ENCODE measurements at regions not wholly inside any gene's neighbourhood (a gene's known extent, or its start where the extent isn't known, plus 50 kb on each side); places are given as distances from the start of the nearest gene placed in this dataset.
"Not testable (repeated sequence)": the region's sequence is repeated elsewhere in the genome, so short reads cannot be mapped to it uniquely, and the experiment has no call there.

GRCh38 chr20:30297878-30298595 lies 959.4 kb upstream of the DEFB115 start:
- peaks cover 22% of the 10 kb centered on the region for H3K27me3 ChIP-seq (ENCODE audit: insufficient read depth, low read length)
- H3K9ac ChIP-seq (ENCODE audit: low read depth, low read length); H3K27ac ChIP-seq (ENCODE audit: low read length); H3K9me3 ChIP-seq (ENCODE audit: insufficient read depth, low read depth, low read length); H3K4me3 ChIP-seq (ENCODE audit: low read length); H3K36me3 ChIP-seq (ENCODE audit: insufficient read depth, low read depth, low read length); H3K4me1 ChIP-seq (ENCODE audit: insufficient read depth, low read length): not testable (repeated sequence)

GRCh38 chr20:30300220-30300642 lies 957.2 kb upstream of the DEFB115 start:
- not testable (repeated sequence) for H3K9ac ChIP-seq (ENCODE audit: low read depth, low read length); H3K4me1 ChIP-seq (ENCODE audit: insufficient read depth, low read length)
- H3K4me3 ChIP-seq (ENCODE audit: low read length) = peak overlapping the region; percentile 49; the same call in 1 of the 2 replicates

GRCh38 chr20:30302786-30303185 lies 954.7 kb upstream of the DEFB115 start:
- H3K4me3 ChIP-seq (ENCODE audit: low read length); H3K9me3 ChIP-seq (ENCODE audit: insufficient read depth, low read depth, low read length); H3K4me1 ChIP-seq (ENCODE audit: insufficient read depth, low read length); H3K27ac ChIP-seq (ENCODE audit: low read length); H3K36me3 ChIP-seq (ENCODE audit: insufficient read depth, low read depth, low read length); H3K9ac ChIP-seq (ENCODE audit: low read depth, low read length): not testable (repeated sequence)
- H3K27me3 ChIP-seq (ENCODE audit: insufficient read depth, low read length) = peaks cover 22% of the 10 kb centered on the region

More at GRCh38 chr20:30300220-30300642, 957.2 kb upstream of the DEFB115 start:
- H3K9me3 ChIP-seq (ENCODE audit: insufficient read depth, low read depth, low read length); H3K36me3 ChIP-seq (ENCODE audit: insufficient read depth, low read depth, low read length); H3K27ac ChIP-seq (ENCODE audit: low read length): not testable (repeated sequence)
- H3K27me3 ChIP-seq (ENCODE audit: insufficient read depth, low read length) = peaks cover 22% of the 10 kb centered on the region

GRCh38 chr20:30309938-30310337 lies 947.5 kb upstream of the DEFB115 start:
- not testable (repeated sequence) for H3K4me1 ChIP-seq (ENCODE audit: insufficient read depth, low read length); H3K9me3 ChIP-seq (ENCODE audit: insufficient read depth, low read depth, low read length)

GRCh38 chr20:30310385-30310784 lies 947.1 kb upstream of the DEFB115 start:
- not testable (repeated sequence) for H3K36me3 ChIP-seq (ENCODE audit: insufficient read depth, low read depth, low read length); H3K27ac ChIP-seq (ENCODE audit: low read length); H3K27me3 ChIP-seq (ENCODE audit: insufficient read depth, low read length); H3K9ac ChIP-seq (ENCODE audit: low read depth, low read length); H3K9me3 ChIP-seq (ENCODE audit: insufficient read depth, low read depth, low read length); H3K4me1 ChIP-seq (ENCODE audit: insufficient read depth, low read length); H3K4me3 ChIP-seq (ENCODE audit: low read length)

More at GRCh38 chr20:30309938-30310337, 947.5 kb upstream of the DEFB115 start:
- not testable (repeated sequence) for H3K27ac ChIP-seq (ENCODE audit: low read length); H3K27me3 ChIP-seq (ENCODE audit: insufficient read depth, low read length); H3K36me3 ChIP-seq (ENCODE audit: insufficient read depth, low read depth, low read length); H3K4me3 ChIP-seq (ENCODE audit: low read length); H3K9ac ChIP-seq (ENCODE audit: low read depth, low read length)

GRCh38 chr20:30312220-30312619 lies 945.2 kb upstream of the DEFB115 start:
- not testable (repeated sequence) for H3K9ac ChIP-seq (ENCODE audit: low read depth, low read length); H3K4me1 ChIP-seq (ENCODE audit: insufficient read depth, low read length); H3K36me3 ChIP-seq (ENCODE audit: insufficient read depth, low read depth, low read length); H3K27ac ChIP-seq (ENCODE audit: low read length); H3K9me3 ChIP-seq (ENCODE audit: insufficient read depth, low read depth, low read length); H3K4me3 ChIP-seq (ENCODE audit: low read length)
- peaks cover 20% of the 10 kb centered on the region for H3K27me3 ChIP-seq (ENCODE audit: insufficient read depth, low read length)

GRCh38 chr20:30313660-30314059 lies 943.8 kb upstream of the DEFB115 start:
- peaks cover 26% of the 10 kb centered on the region for H3K27me3 ChIP-seq (ENCODE audit: insufficient read depth, low read length)
- not testable (repeated sequence) for H3K9ac ChIP-seq (ENCODE audit: low read depth, low read length); H3K27ac ChIP-seq (ENCODE audit: low read length); H3K4me3 ChIP-seq (ENCODE audit: low read length); H3K36me3 ChIP-seq (ENCODE audit: insufficient read depth, low read depth, low read length); H3K9me3 ChIP-seq (ENCODE audit: insufficient read depth, low read depth, low read length); H3K4me1 ChIP-seq (ENCODE audit: insufficient read depth, low read length)

- not testable (repeated sequence) for H3K4me1 ChIP-seq (ENCODE audit: insufficient read depth, low read length); H3K27ac ChIP-seq (ENCODE audit: low read length); H3K9me3 ChIP-seq (ENCODE audit: insufficient read depth, low read depth, low read length); H3K9ac ChIP-seq (ENCODE audit: low read depth, low read length); H3K36me3 ChIP-seq (ENCODE audit: insufficient read depth, low read depth, low read length)
- H3K27me3 ChIP-seq (ENCODE audit: insufficient read depth, low read length) = peaks cover 26% of the 10 kb centered on the region
- H3K4me3 ChIP-seq (ENCODE audit: low read length) = peak overlapping the region; percentile 56; the same call in 1 of the 2 replicates
Measured at GRCh38 chr20:30316063-30316462, 941.4 kb upstream of the DEFB115 start.

- H3K9ac ChIP-seq (ENCODE audit: low read depth, low read length); H3K9me3 ChIP-seq (ENCODE audit: insufficient read depth, low read depth, low read length); H3K4me1 ChIP-seq (ENCODE audit: insufficient read depth, low read length); H3K27ac ChIP-seq (ENCODE audit: low read length); H3K36me3 ChIP-seq (ENCODE audit: insufficient read depth, low read depth, low read length): not testable (repeated sequence)
- H3K27me3 ChIP-seq (ENCODE audit: insufficient read depth, low read length) = peaks cover 26% of the 10 kb centered on the region
- H3K4me3 ChIP-seq (ENCODE audit: low read length) = peak overlapping the region; percentile 56; the same call in 1 of the 2 replicates
Measured at GRCh38 chr20:30316532-30317299, 940.7 kb upstream of the DEFB115 start.

- not testable (repeated sequence) for H3K27me3 ChIP-seq (ENCODE audit: insufficient read depth, low read length); H3K27ac ChIP-seq (ENCODE audit: low read length); H3K4me1 ChIP-seq (ENCODE audit: insufficient read depth, low read length); H3K9ac ChIP-seq (ENCODE audit: low read depth, low read length); H3K4me3 ChIP-seq (ENCODE audit: low read length); H3K9me3 ChIP-seq (ENCODE audit: insufficient read depth, low read depth, low read length); H3K36me3 ChIP-seq (ENCODE audit: insufficient read depth, low read depth, low read length)
Measured at GRCh38 chr20:30333744-30334143, 923.7 kb upstream of the DEFB115 start.

- H3K27me3 ChIP-seq (ENCODE audit: insufficient read depth, low read length); H3K4me1 ChIP-seq (ENCODE audit: insufficient read depth, low read length); H3K9ac ChIP-seq (ENCODE audit: low read depth, low read length); H3K4me3 ChIP-seq (ENCODE audit: low read length); H3K36me3 ChIP-seq (ENCODE audit: insufficient read depth, low read depth, low read length); H3K27ac ChIP-seq (ENCODE audit: low read length); H3K9me3 ChIP-seq (ENCODE audit: insufficient read depth, low read depth, low read length): not testable (repeated sequence)
Measured at GRCh38 chr20:30337556-30337955, 919.9 kb upstream of the DEFB115 start.

- not testable (repeated sequence) for H3K27ac ChIP-seq (ENCODE audit: low read length)
Measured at GRCh38 chr20:30348932-30349331, 908.5 kb upstream of the DEFB115 start.

More at GRCh38 chr20:30348932-30349331, 908.5 kb upstream of the DEFB115 start:
- not testable (repeated sequence) for H3K36me3 ChIP-seq (ENCODE audit: insufficient read depth, low read depth, low read length); H3K27me3 ChIP-seq (ENCODE audit: insufficient read depth, low read length); H3K9ac ChIP-seq (ENCODE audit: low read depth, low read length); H3K4me3 ChIP-seq (ENCODE audit: low read length); H3K4me1 ChIP-seq (ENCODE audit: insufficient read depth, low read length); H3K9me3 ChIP-seq (ENCODE audit: insufficient read depth, low read depth, low read length)
